ENCODE measurements at regions not wholly inside any gene's neighbourhood (a gene's known extent, or its start where the extent isn't known, plus 50 kb on each side); places are given as distances from the start of the nearest gene placed in this dataset.

DNA sequence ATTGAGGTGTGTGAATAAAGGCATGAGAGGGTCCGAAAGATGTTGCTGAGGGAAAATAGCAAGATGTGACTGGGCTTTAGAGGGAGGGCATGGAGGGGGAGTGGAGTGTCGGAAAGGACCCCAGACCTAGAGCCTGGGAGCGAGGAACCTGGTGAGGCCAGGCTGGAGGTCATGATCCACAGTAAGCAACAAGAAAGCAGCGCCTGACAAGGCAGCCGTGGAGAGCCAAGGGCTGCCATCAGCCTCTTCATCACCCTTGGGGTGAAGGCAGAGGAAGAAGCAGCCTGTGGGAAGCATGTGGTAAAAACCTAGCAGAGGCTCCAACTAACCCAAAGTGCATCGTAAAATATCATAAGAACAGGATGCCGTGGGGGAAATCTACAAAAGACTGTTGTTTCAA is 162.8 kb upstream of the SOX1 start:
- TF ChIP-seq, protein P1, sequence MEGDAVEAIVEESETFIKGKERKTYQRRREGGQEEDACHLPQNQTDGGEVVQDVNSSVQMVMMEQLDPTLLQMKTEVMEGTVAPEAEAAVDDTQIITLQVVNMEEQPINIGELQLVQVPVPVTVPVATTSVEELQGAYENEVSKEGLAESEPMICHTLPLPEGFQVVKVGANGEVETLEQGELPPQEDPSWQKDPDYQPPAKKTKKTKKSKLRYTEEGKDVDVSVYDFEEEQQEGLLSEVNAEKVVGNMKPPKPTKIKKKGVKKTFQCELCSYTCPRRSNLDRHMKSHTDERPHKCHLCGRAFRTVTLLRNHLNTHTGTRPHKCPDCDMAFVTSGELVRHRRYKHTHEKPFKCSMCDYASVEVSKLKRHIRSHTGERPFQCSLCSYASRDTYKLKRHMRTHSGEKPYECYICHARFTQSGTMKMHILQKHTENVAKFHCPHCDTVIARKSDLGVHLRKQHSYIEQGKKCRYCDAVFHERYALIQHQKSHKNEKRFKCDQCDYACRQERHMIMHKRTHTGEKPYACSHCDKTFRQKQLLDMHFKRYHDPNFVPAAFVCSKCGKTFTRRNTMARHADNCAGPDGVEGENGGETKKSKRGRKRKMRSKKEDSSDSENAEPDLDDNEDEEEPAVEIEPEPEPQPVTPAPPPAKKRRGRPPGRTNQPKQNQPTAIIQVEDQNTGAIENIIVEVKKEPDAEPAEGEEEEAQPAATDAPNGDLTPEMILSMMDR (IDR thresholded peaks at IDR 0.05), result no peak
- no peak for TF ChIP-seq POLR2A (IDR thresholded peaks at IDR 0.05)
